DND-41 (cell line): ENCODE measurements at regions not wholly inside any gene's neighbourhood (a gene's known extent, or its start where the extent isn't known, plus 50 kb on each side); places are given as distances from the start of the nearest gene placed in this dataset.

Experiments
- EZH2 ChIP-seq: IDR thresholded peaks from 3 replicates; pipeline ENCODE4 v1.6.1; 2012; ENCODE audit warnings: borderline replicate concordance, low read depth, mild to moderate bottlenecking, moderate library complexity, low read length, inconsistent platforms; ENCODE audit not compliant: severe bottlenecking
- TF ChIP-seq, protein P1 (sequence below): IDR thresholded peaks from 2 replicates; pipeline ENCODE4 v1.5.1; 2012; ENCODE audit warnings: borderline replicate concordance, low read length, moderate library complexity, mild to moderate bottlenecking; ENCODE audit not compliant: poor library complexity, severe bottlenecking; ENCODE audit errors: extremely low read depth

DNA sequence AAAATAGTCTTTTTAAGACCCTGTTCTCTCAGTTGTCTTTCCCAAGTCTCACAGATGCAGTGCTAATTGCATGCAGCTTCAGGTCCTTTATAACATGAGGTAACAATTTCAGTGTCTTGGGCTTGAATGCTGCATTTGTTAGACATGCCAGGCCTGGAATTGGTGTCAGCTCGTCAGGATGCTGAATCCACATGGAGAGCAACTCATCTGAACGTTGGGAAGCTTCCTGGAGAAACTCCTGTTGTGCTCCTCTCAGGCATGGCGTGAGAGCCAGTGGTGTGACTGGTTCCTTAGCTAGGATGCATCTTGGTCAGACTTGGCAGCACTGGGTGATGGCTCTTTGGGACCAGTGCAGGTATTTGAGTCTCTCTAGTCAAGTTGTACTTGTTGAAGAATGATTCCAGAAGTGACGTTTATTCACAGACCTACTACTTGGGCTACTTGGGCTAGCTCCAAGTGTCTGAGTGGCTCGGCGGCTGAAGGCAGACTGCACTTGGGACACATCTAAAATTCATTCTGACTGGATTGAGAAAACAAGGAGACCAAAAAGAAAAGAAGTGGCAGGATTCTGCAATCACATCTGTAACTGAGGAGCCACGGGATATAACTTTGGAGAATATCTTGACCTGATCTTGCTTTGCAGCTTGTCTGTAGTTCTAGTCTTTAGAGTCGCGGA lies 134.8 kb upstream of the ARHGAP5 start:
- TF ChIP-seq, protein P1, sequence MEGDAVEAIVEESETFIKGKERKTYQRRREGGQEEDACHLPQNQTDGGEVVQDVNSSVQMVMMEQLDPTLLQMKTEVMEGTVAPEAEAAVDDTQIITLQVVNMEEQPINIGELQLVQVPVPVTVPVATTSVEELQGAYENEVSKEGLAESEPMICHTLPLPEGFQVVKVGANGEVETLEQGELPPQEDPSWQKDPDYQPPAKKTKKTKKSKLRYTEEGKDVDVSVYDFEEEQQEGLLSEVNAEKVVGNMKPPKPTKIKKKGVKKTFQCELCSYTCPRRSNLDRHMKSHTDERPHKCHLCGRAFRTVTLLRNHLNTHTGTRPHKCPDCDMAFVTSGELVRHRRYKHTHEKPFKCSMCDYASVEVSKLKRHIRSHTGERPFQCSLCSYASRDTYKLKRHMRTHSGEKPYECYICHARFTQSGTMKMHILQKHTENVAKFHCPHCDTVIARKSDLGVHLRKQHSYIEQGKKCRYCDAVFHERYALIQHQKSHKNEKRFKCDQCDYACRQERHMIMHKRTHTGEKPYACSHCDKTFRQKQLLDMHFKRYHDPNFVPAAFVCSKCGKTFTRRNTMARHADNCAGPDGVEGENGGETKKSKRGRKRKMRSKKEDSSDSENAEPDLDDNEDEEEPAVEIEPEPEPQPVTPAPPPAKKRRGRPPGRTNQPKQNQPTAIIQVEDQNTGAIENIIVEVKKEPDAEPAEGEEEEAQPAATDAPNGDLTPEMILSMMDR, result no peak
- no peak for TF ChIP-seq EZH2
